H9 (cell line): ENCODE measurements at regions not wholly inside any gene's neighbourhood (a gene's known extent, or its start where the extent isn't known, plus 50 kb on each side); places are given as distances from the start of the nearest gene placed in this dataset.

Source experiments
- DNase-seq: peaks from one replicate; pipeline ENCODE4 v3.0.0-alpha.2; 2017
- H2AFZ ChIP-seq: one replicate; pipeline ENCODE4 v1.6.1; 2013; ENCODE audit warnings: mild to moderate bottlenecking, low read length, control low read depth, moderate library complexity
- H2AK5ac ChIP-seq: 2 replicates; pipeline ENCODE4 v1.6.1; 2013; ENCODE audit warnings: low read length, control low read depth, mixed read lengths; ENCODE audit not compliant: insufficient read length
- H2BK120ac ChIP-seq: one replicate; pipeline ENCODE4 v1.6.1; 2013; ENCODE audit warnings: low read depth, mild to moderate bottlenecking, low read length, control low read depth, inconsistent platforms; ENCODE audit not compliant: poor library complexity, severe bottlenecking
- H2BK12ac ChIP-seq: 2 replicates; pipeline ENCODE4 v1.6.1; 2013; ENCODE audit warnings: low read length, control low read depth, mixed read lengths, low read depth; ENCODE audit not compliant: insufficient read length
- H2BK15ac ChIP-seq: 2 replicates; pipeline ENCODE4 v1.6.1; 2013; ENCODE audit warnings: low read depth, low read length, control low read depth
- H2BK20ac ChIP-seq: one replicate; pipeline ENCODE4 v1.6.1; 2013; ENCODE audit warnings: low read depth, mild to moderate bottlenecking, low read length, control low read depth, inconsistent platforms; ENCODE audit not compliant: poor library complexity, severe bottlenecking
- H2BK5ac ChIP-seq: 2 replicates; pipeline ENCODE4 v1.6.1; 2013; ENCODE audit warnings: low read length, control low read depth, mixed read lengths; ENCODE audit not compliant: insufficient read length
- H3K14ac ChIP-seq: 2 replicates; pipeline ENCODE4 v1.6.1; 2013; ENCODE audit warnings: low read length, control low read depth; ENCODE audit not compliant: insufficient read depth
- H3K18ac ChIP-seq: 2 replicates; pipeline ENCODE4 v1.6.1; 2013; ENCODE audit warnings: low read depth, mild to moderate bottlenecking, mixed read lengths, low read length, control low read depth; ENCODE audit not compliant: insufficient read length
- H3K23ac ChIP-seq: 2 replicates; pipeline ENCODE4 v1.6.1; 2013; ENCODE audit warnings: low read length, control low read depth, mixed read lengths, low read depth; ENCODE audit not compliant: insufficient read length
- H3K23me2 ChIP-seq: 2 replicates; pipeline ENCODE4 v1.6.1; 2013; ENCODE audit warnings: low read depth, mild to moderate bottlenecking, mixed read lengths, low read length, control low read depth; ENCODE audit not compliant: insufficient read length, poor library complexity, severe bottlenecking
- H3K27ac ChIP-seq: 2 replicates; pipeline ENCODE4 v1.5.1; 2013; ENCODE audit warnings: low read length, control low read depth, mixed read lengths, low read depth; ENCODE audit not compliant: insufficient read length
- H3K27me3 ChIP-seq: 2 replicates; pipeline ENCODE4 v1.6.1; 2013; ENCODE audit warnings: low read length, control low read depth, inconsistent platforms; ENCODE audit not compliant: insufficient read depth
- H3K4ac ChIP-seq: 2 replicates; pipeline ENCODE4 v1.6.1; 2013; ENCODE audit warnings: low read depth, mild to moderate bottlenecking, control low read depth, inconsistent platforms, low read length, moderate library complexity
- H3K4me1 ChIP-seq: 2 replicates; pipeline ENCODE4 v1.6.1; 2013; ENCODE audit warnings: low read length, control low read depth, inconsistent platforms; ENCODE audit not compliant: insufficient read depth
- H3K4me2 ChIP-seq: 2 replicates; pipeline ENCODE4 v1.6.1; 2013; ENCODE audit warnings: low read length, control low read depth, mixed read lengths; ENCODE audit not compliant: insufficient read length, insufficient read depth
- H3K56ac ChIP-seq: 2 replicates; pipeline ENCODE4 v1.6.1; 2013; ENCODE audit warnings: low read depth, mild to moderate bottlenecking, mixed read lengths, low read length, control low read depth; ENCODE audit not compliant: insufficient read length
- H3K79me1 ChIP-seq: 2 replicates; pipeline ENCODE4 v1.6.1; 2013; ENCODE audit warnings: low read depth, mild to moderate bottlenecking, moderate library complexity, low read length, control low read depth, inconsistent platforms; ENCODE audit not compliant: insufficient read depth, poor library complexity, severe bottlenecking
- H3K79me2 ChIP-seq: 2 replicates; pipeline ENCODE4 v1.6.1; 2013; ENCODE audit warnings: low read length, control low read depth, inconsistent platforms; ENCODE audit not compliant: insufficient read depth
- H3K9ac ChIP-seq: 2 replicates; pipeline ENCODE4 v1.6.1; 2013; ENCODE audit warnings: low read length, control low read depth, mixed read lengths; ENCODE audit not compliant: insufficient read length; ENCODE audit errors: extremely low read depth
- H3K9me3 ChIP-seq: one replicate; pipeline ENCODE4 v1.6.1; 2013; ENCODE audit warnings: low read depth, low read length, inconsistent platforms; ENCODE audit not compliant: control insufficient read depth
- H3T11ph ChIP-seq: one replicate; pipeline ENCODE4 v1.6.1; 2013; ENCODE audit warnings: mild to moderate bottlenecking, low read length, control low read depth, inconsistent platforms
- H4K20me1 ChIP-seq: one replicate; pipeline ENCODE4 v1.6.1; 2013; ENCODE audit not compliant: control insufficient read depth, insufficient read length, insufficient read depth
- H4K5ac ChIP-seq: 2 replicates; pipeline ENCODE4 v1.6.1; 2013; ENCODE audit warnings: low read depth, mild to moderate bottlenecking, mixed read lengths, low read length, control low read depth; ENCODE audit not compliant: insufficient read length
- H4K8ac ChIP-seq: replicated peaks from 2 replicates; pipeline ENCODE4 v1.6.1; 2013; ENCODE audit warnings: low read length, control low read depth, mixed read lengths, low read depth; ENCODE audit not compliant: insufficient read length
- H4K91ac ChIP-seq: 2 replicates; pipeline ENCODE4 v1.6.1; 2013; ENCODE audit warnings: low read depth, mild to moderate bottlenecking, moderate library complexity, mixed read lengths, low read length, control low read depth; ENCODE audit not compliant: insufficient read length
- H3K27ac Mint-ChIP-seq, 3 experiments: 2 replicates in 2 of 3; 3 replicates in 1 of 3; pipeline ENCODE4 v1.8.0; 2020 to 2021; ENCODE audit warnings: mixed read lengths in 3 of 3, mild to moderate bottlenecking in 1 of 3, moderate library complexity in 1 of 3
- H3K27me3 Mint-ChIP-seq: 2 replicates; pipeline ENCODE4 v1.8.0; 2021; ENCODE audit warnings: low read depth, mild to moderate bottlenecking, moderate library complexity, mixed read lengths
- H3K36me3 Mint-ChIP-seq, 3 experiments: 2 replicates in 2 of 3; 3 replicates in 1 of 3; pipeline ENCODE4 v1.8.0; 2020 to 2021; ENCODE audit warnings: low read depth in 3 of 3, mixed read lengths in 3 of 3; ENCODE audit not compliant: insufficient read depth in 1 of 3
- H3K4me1 Mint-ChIP-seq, 2 experiments: 2 replicates each; pipeline ENCODE4 v1.8.0; 2020; ENCODE audit warnings: mixed read lengths in 2 of 2
- H3K4me3 Mint-ChIP-seq, 2 experiments: 2 replicates in 1 of 2; 3 replicates in 1 of 2; pipeline ENCODE4 v1.8.0; 2020 to 2021; ENCODE audit warnings: mild to moderate bottlenecking in 2 of 2, mixed read lengths in 2 of 2, moderate library complexity in 1 of 2
- H3K9me3 Mint-ChIP-seq, 2 experiments: 2 replicates in 1 of 2; 3 replicates in 1 of 2; pipeline ENCODE4 v1.8.0; 2020; ENCODE audit warnings: mild to moderate bottlenecking in 2 of 2, mixed read lengths in 2 of 2, moderate library complexity in 1 of 2
- CTCF ChIP-seq: fragments of 200-600 bp; sonication (generic); conservative IDR thresholded peaks from 3 replicates; pipeline ENCODE4 v1.8.0; 2021; ENCODE audit warnings: antibody characterized with exemption, mild to moderate bottlenecking
- WGBS: extraction: QIAGEN DNeasy Blood & Tissue Kit; methylation state at CpG from one replicate; pipeline ENCODE4 v1.1.7; 2013; ENCODE audit warnings: missing lambda C conversion rate, low lambda C conversion rate, mixed read lengths; ENCODE audit not compliant: insufficient read length; ENCODE audit errors: extremely low coverage; 5-methylcytosine and 5-hydroxymethylcytosine counted together

- no peaks in the 10 kb centered on the region; the same call in 1 of the 2 replicates for H3K4me1 ChIP-seq
- DNase-seq: no peak
- no peak overlapping the region for H3K27ac Mint-ChIP-seq
- no peaks in the 10 kb centered on the region for H3K23me2 ChIP-seq
- no peak overlapping the region for H3K27ac ChIP-seq
- H3K23ac ChIP-seq: no peak overlapping the region
- no peak overlapping the region for H3K56ac ChIP-seq
- no peak overlapping the region for H2BK20ac ChIP-seq
- no peak overlapping the region for H3K9ac ChIP-seq
- H4K20me1 ChIP-seq: no peaks in the 10 kb centered on the region
- no peak overlapping the region for H3K4me2 ChIP-seq
- no peak overlapping the region for H3K4ac ChIP-seq
- no peaks in the 10 kb centered on the region; a peak in 1 of 5 replicates for H3K9me3 Mint-ChIP-seq
- H4K5ac ChIP-seq: no peak overlapping the region
- no peak overlapping the region for H3K4me3 Mint-ChIP-seq
- no CpG with 5 or more reads among the region's 3 CpGs for WGBS
- no peak overlapping the region for H3K18ac ChIP-seq
- TF ChIP-seq CTCF: no peak
- H3K9me3 ChIP-seq: no peaks in the 10 kb centered on the region
- no peak overlapping the region for H3T11ph ChIP-seq
- no peak overlapping the region for H3K14ac ChIP-seq
- H3K27me3 Mint-ChIP-seq: no peaks in the 10 kb centered on the region
- H3K79me2 ChIP-seq: no peaks in the 10 kb centered on the region
- no peak overlapping the region for H2BK15ac ChIP-seq
- H2AFZ ChIP-seq: no peak overlapping the region
- no peak overlapping the region for H2BK12ac ChIP-seq
- H2AK5ac ChIP-seq: no peak overlapping the region
- H2BK5ac ChIP-seq: no peak overlapping the region
- no peak overlapping the region for H4K8ac ChIP-seq
- no peaks in the 10 kb centered on the region for H3K36me3 Mint-ChIP-seq
- H4K91ac ChIP-seq: no peak overlapping the region
- H2BK120ac ChIP-seq: no peak overlapping the region
- no peaks in the 10 kb centered on the region for H3K27me3 ChIP-seq
- H3K4me1 Mint-ChIP-seq: peaks cover 6 to 10% of the 10 kb centered on the region in 2 experiments; a peak in 3 of 4 replicates
- H3K79me1 ChIP-seq: no peaks in the 10 kb centered on the region
Measured at GRCh38 chr18:11271954-11272353, 122.6 kb upstream of the PIEZO2 start.
